ENCODE measurements at regions not wholly inside any gene's neighbourhood (a gene's known extent, or its start where the extent isn't known, plus 50 kb on each side); places are given as distances from the start of the nearest gene placed in this dataset.

GRCh38 chr7:88700725-88701124 is 58.8 kb upstream of the ZNF804B start:
- no peak for DNase-seq

- DNase-seq: no peak
Measured at GRCh38 chr7:88694207-88694606, 65.3 kb upstream of the ZNF804B start.

GRCh38 chr7:88693131-88693530 is 66.4 kb upstream of the ZNF804B start:
- DNase-seq: no peak

GRCh38 chr7:88692493-88692892 is 67.0 kb upstream of the ZNF804B start:
- DNase-seq: no peak

GRCh38 chr7:88689821-88690220 is 69.7 kb upstream of the ZNF804B start:
- DNase-seq: no peak

- no peak for DNase-seq
Measured at GRCh38 chr7:88688222-88688621, 71.3 kb upstream of the ZNF804B start.

- no peak for DNase-seq
Measured at GRCh38 chr7:88686468-88687229, 72.9 kb upstream of the ZNF804B start.

- DNase-seq: no peak
Measured at GRCh38 chr7:88681682-88682081, 77.8 kb upstream of the ZNF804B start.

- DNase-seq: no peak
Measured at GRCh38 chr7:88670536-88670935, 89.0 kb upstream of the ZNF804B start.

GRCh38 chr7:88669913-88670312 is 89.6 kb upstream of the ZNF804B start:
- DNase-seq: no peak

GRCh38 chr7:88668591-88668990 is 90.9 kb upstream of the ZNF804B start:
- no peak for DNase-seq

GRCh38 chr7:88666626-88667025 is 92.9 kb upstream of the ZNF804B start:
- DNase-seq: no peak

- DNase-seq: peak; percentile 4
Measured at GRCh38 chr7:88665892-88666514, 93.5 kb upstream of the ZNF804B start.

- no peak for DNase-seq
Measured at GRCh38 chr7:88664630-88665233, 94.8 kb upstream of the ZNF804B start.

GRCh38 chr7:88661921-88662320 is 97.6 kb upstream of the ZNF804B start:
- no peak for DNase-seq

GRCh38 chr7:88647825-88648224 is 111.7 kb upstream of the ZNF804B start:
- no peak for DNase-seq

GRCh38 chr7:88638583-88638982 is 120.9 kb upstream of the ZNF804B start:
- DNase-seq: no peak

- no peak for DNase-seq
Measured at GRCh38 chr7:88637795-88638194, 121.7 kb upstream of the ZNF804B start.

- no peak for DNase-seq
Measured at GRCh38 chr7:88635149-88635548, 124.4 kb upstream of the ZNF804B start.

GRCh38 chr7:88629559-88629958 is 129.9 kb upstream of the ZNF804B start:
- no peak for DNase-seq

- DNase-seq: no peak
Measured at GRCh38 chr7:88628363-88629085, 131.0 kb upstream of the ZNF804B start.

- DNase-seq: no peak
Measured at GRCh38 chr7:88617185-88617584, 142.3 kb upstream of the ZNF804B start.

- DNase-seq: no peak
Measured at GRCh38 chr7:88615336-88615735, 144.2 kb upstream of the ZNF804B start.

GRCh38 chr7:88614736-88615135 is 144.8 kb upstream of the ZNF804B start:
- DNase-seq: no peak

Data from NCI-H1048 (cell line).